ENCODE measurements at regions not wholly inside any gene's neighbourhood (a gene's known extent, or its start where the extent isn't known, plus 50 kb on each side); places are given as distances from the start of the nearest gene placed in this dataset.

DNA sequence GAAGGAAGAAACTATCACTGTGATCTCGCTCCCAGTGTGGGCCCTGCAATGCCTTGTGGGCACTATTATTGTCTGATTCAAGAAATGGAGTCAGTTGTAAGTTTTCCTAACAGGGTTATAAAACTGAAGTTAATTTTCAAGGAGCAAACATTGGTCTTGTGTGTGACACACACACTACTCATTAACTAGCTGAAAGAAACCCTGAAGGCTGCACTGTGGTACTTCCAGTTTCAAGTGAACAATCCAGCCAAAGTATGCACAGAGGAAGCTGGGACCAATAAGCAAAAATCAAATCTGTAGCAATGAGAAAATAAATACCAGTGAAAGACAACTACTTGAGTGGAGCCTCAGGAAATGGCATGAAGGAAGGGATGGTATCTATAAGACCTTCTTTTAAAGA lies 506.6 kb upstream of the POT1 start:
- TF ChIP-seq, protein P1, sequence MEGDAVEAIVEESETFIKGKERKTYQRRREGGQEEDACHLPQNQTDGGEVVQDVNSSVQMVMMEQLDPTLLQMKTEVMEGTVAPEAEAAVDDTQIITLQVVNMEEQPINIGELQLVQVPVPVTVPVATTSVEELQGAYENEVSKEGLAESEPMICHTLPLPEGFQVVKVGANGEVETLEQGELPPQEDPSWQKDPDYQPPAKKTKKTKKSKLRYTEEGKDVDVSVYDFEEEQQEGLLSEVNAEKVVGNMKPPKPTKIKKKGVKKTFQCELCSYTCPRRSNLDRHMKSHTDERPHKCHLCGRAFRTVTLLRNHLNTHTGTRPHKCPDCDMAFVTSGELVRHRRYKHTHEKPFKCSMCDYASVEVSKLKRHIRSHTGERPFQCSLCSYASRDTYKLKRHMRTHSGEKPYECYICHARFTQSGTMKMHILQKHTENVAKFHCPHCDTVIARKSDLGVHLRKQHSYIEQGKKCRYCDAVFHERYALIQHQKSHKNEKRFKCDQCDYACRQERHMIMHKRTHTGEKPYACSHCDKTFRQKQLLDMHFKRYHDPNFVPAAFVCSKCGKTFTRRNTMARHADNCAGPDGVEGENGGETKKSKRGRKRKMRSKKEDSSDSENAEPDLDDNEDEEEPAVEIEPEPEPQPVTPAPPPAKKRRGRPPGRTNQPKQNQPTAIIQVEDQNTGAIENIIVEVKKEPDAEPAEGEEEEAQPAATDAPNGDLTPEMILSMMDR (optimal IDR thresholded peaks at IDR 0.05 in 1 of 3, IDR thresholded peaks at IDR 0.05 in 1 of 3, conservative IDR thresholded peaks at IDR 0.05 in 1 of 3; ENCODE audit: extremely low read depth in 1 of 3, insufficient read depth in 2 of 3, low read length in 3 of 3): no peak
- no peak for TF ChIP-seq EZH2 (IDR thresholded peaks at IDR 0.05; ENCODE audit: low read length)

All from keratinocyte (primary cell).